ENCODE measurements at regions not wholly inside any gene's neighbourhood (a gene's known extent, or its start where the extent isn't known, plus 50 kb on each side); places are given as distances from the start of the nearest gene placed in this dataset.

- TF ChIP-seq MAX (IDR thresholded peaks at IDR 0.05; ENCODE audit: low read depth, low read length) (no peak), POLR2A (IDR thresholded peaks at IDR 0.05; ENCODE audit: extremely low read depth, insufficient read length) (no peak)
Observed at GRCh38 chr17:56030009-56030624, 123.2 kb upstream of the ANKFN1 start.
